Neural crest cell (in vitro differentiated cells): ENCODE measurements at regions not wholly inside any gene's neighbourhood (a gene's known extent, or its start where the extent isn't known, plus 50 kb on each side); places are given as distances from the start of the nearest gene placed in this dataset.

ENCODE experiments used
- DNase-seq: peaks from one replicate; pipeline ENCODE4 v3.0.0; 2021; ENCODE audit warnings: low read depth, mixed read lengths, low spot score
- H3K27ac Mint-ChIP-seq: one replicate; pipeline ENCODE4 v1.8.0; 2021; ENCODE audit warnings: mild to moderate bottlenecking, mixed read lengths; ENCODE audit not compliant: unreplicated experiment
- H3K27me3 Mint-ChIP-seq: 2 replicates; pipeline ENCODE4 v1.8.0; 2021; ENCODE audit warnings: low read depth, mild to moderate bottlenecking, mixed read lengths
- H3K36me3 Mint-ChIP-seq: 2 replicates; pipeline ENCODE4 v1.8.0; 2021; ENCODE audit warnings: low read depth, mild to moderate bottlenecking, mixed read lengths
- H3K4me1 Mint-ChIP-seq: 2 replicates; pipeline ENCODE4 v1.8.0; 2021; ENCODE audit warnings: mixed read lengths
- H3K4me3 Mint-ChIP-seq: one replicate; pipeline ENCODE4 v1.8.0; 2021; ENCODE audit warnings: mild to moderate bottlenecking, mixed read lengths
- H3K9me3 Mint-ChIP-seq: 2 replicates; pipeline ENCODE4 v1.8.0; 2021; ENCODE audit warnings: mixed read lengths
- CTCF ChIP-seq: fragments of 200-600 bp; sonication (generic); conservative IDR thresholded peaks from 2 replicates; pipeline ENCODE4 v1.5.0; 2021; ENCODE audit warnings: antibody characterized with exemption, mild to moderate bottlenecking

- H3K4me3 Mint-ChIP-seq: no peak overlapping the region
- no peak for DNase-seq
- peaks cover 2% of the 10 kb centered on the region for H3K36me3 Mint-ChIP-seq
- H3K4me1 Mint-ChIP-seq: no peaks in the 10 kb centered on the region
- H3K9me3 Mint-ChIP-seq: peaks cover 8% of the 10 kb centered on the region
- H3K27me3 Mint-ChIP-seq: no peaks in the 10 kb centered on the region
- no peak for TF ChIP-seq CTCF
- H3K27ac Mint-ChIP-seq: no peak overlapping the region
Measured at GRCh38 chr2:138171244-138171643, 207.0 kb downstream of the HNMT start.

- H3K9me3 Mint-ChIP-seq: no peaks in the 10 kb centered on the region
- TF ChIP-seq CTCF: no peak
- no peak for DNase-seq
- H3K4me3 Mint-ChIP-seq: no peak overlapping the region
- H3K27me3 Mint-ChIP-seq: no peaks in the 10 kb centered on the region
- no peaks in the 10 kb centered on the region for H3K4me1 Mint-ChIP-seq
- no peak overlapping the region for H3K27ac Mint-ChIP-seq
- H3K36me3 Mint-ChIP-seq: no peaks in the 10 kb centered on the region
Measured at GRCh38 chr2:138175066-138175465, 210.8 kb downstream of the HNMT start.

GRCh38 chr2:138176862-138177439 is 212.7 kb downstream of the HNMT start:
- H3K36me3 Mint-ChIP-seq: no peaks in the 10 kb centered on the region
- H3K4me3 Mint-ChIP-seq: no peak overlapping the region
- no peaks in the 10 kb centered on the region for H3K4me1 Mint-ChIP-seq
- no peak overlapping the region for H3K27ac Mint-ChIP-seq
- TF ChIP-seq CTCF: no peak
- no peak for DNase-seq
- H3K27me3 Mint-ChIP-seq: no peaks in the 10 kb centered on the region
- no peaks in the 10 kb centered on the region for H3K9me3 Mint-ChIP-seq

- H3K4me3 Mint-ChIP-seq: no peak overlapping the region
- H3K9me3 Mint-ChIP-seq: no peaks in the 10 kb centered on the region
- no peak for DNase-seq
- no peaks in the 10 kb centered on the region for H3K27me3 Mint-ChIP-seq
- no peaks in the 10 kb centered on the region for H3K36me3 Mint-ChIP-seq
- no peak overlapping the region for H3K27ac Mint-ChIP-seq
- no peaks in the 10 kb centered on the region for H3K4me1 Mint-ChIP-seq
- TF ChIP-seq CTCF: no peak
Measured at GRCh38 chr2:138177693-138178092, 213.4 kb downstream of the HNMT start.

- no peak for TF ChIP-seq CTCF
- no peaks in the 10 kb centered on the region for H3K36me3 Mint-ChIP-seq
- H3K27ac Mint-ChIP-seq: no peak overlapping the region
- no peaks in the 10 kb centered on the region for H3K27me3 Mint-ChIP-seq
- H3K9me3 Mint-ChIP-seq: no peaks in the 10 kb centered on the region
- H3K4me1 Mint-ChIP-seq: peaks cover 8% of the 10 kb centered on the region
- DNase-seq: no peak
- no peak overlapping the region for H3K4me3 Mint-ChIP-seq
Measured at GRCh38 chr2:138180692-138181386, 216.6 kb downstream of the HNMT start.
